Stimulated activated CD4-positive, alpha-beta T cell treated with anti-CD3 and anti-CD28 coated beads, Interleukin-12 subunit alpha, Interleukin-12 subunit beta, amount 100 ng/mL, for 48 hours (primary cell): ENCODE measurements at regions not wholly inside any gene's neighbourhood (a gene's known extent, or its start where the extent isn't known, plus 50 kb on each side); places are given as distances from the start of the nearest gene placed in this dataset.

ENCODE experiments used
- DNase-seq, 3 donors: peaks; one replicate each; pipeline ENCODE4 v3.0.0-alpha.2; 2020; ENCODE audit warnings: low read depth in 2 of 3, low spot score in 1 of 3

DNA sequence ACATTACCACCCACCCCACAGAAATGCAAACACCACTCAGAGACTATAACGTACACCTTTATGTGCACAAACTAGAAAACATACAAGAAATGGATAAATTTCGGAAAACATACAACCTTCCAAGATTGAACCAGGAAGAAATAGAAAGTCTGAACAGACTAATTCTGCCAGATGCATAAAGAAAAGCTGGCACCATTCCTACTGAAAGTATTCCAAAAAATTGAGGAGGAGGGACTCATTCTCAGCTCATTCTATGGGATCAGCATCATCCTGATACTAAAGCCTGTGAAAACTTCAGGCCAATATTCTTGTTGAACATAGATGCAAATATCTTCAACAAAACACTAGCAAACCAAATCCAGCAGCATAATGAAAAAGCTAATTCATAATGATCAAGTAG is 115.1 kb upstream of the CD180 start:
- no peak for DNase-seq

DNA sequence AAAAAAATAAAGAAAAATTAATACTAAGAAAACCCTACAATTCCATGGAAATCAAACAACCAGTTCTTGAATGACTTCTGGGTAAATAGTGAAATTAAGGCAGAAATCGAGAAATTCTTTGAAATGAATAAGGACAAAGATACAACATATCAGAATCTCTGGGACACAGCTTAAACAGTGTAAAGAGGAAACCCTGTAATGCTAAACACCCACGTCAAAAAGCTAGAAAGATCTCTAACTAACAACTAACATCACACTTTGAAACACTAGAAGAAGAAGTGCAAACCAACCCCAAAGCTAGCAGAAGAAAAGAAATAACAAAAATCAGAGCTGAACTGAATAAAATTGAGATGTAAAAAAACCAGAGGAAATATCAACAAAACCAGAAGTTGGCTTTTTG is 114.6 kb upstream of the CD180 start:
- no peak for DNase-seq

DNA sequence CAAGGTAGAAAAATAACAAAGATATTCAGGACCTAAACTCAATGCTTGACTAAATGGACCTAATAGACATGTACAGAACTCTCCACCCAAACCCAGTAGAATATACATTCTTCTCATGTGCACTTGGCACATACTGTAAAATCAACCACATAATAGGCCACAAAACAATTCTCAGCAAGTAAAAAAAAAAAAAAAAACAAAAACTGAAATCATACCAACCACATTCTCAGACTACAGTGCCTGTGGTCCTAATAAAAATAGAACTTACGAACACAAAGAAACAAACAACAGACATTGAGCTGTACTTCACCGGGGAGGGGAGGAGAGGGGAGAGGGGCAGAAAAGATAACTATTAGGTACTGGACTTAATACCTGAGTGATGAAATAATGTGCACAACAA is 114.1 kb upstream of the CD180 start:
- DNase-seq = no peak

DNA sequence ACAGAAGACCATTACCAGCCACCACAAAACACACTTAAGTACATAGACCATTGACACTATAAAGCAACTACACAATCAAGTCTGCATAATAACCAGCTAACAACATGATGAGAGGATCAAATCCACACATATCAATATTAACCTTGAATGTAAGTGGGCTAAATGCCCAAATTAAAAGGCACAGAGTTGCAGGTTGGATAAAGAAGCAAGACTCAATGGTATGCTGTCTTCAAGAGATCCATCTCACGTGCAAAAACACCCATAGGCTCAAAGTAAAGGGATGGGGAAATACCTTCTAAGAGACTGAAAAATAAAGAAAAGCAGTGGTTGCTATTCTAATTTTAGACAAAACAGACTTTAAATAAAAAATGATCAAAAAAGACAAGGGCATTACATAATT is 113.6 kb upstream of the CD180 start:
- no peak for DNase-seq

DNA sequence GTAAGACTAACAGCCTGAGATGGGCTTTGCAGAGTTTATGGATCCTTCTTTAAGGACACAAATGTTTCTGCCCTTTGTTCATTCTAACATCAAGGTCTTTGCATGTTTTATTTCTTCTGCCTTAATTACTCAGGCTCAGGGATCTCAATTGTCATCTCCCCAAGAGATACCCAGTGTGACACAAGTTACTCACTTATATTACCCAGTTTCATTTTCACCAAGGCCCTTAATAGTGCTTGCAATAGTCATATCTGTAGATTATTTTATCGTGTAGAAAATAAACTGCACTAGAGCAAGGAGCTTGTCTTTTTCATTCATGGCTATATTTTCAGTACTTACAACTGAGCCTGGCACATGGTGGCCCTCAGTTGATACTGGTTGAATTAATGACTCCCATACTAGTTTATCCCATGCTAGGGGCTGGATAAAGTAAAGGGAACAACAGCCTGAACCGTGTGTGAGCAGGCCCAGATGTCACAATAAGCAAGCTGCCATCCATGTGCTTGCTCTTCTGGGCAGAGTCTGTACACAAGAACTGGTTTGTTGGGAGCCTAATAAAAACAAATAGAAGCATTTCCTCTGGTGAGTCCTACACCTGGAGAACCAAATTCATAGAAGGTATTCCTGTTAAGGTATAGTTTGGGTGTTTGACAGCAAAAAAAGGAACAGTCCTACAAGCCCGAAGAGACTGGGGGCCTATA is 112.5 kb upstream of the CD180 start:
- DNase-seq = no peak

DNA sequence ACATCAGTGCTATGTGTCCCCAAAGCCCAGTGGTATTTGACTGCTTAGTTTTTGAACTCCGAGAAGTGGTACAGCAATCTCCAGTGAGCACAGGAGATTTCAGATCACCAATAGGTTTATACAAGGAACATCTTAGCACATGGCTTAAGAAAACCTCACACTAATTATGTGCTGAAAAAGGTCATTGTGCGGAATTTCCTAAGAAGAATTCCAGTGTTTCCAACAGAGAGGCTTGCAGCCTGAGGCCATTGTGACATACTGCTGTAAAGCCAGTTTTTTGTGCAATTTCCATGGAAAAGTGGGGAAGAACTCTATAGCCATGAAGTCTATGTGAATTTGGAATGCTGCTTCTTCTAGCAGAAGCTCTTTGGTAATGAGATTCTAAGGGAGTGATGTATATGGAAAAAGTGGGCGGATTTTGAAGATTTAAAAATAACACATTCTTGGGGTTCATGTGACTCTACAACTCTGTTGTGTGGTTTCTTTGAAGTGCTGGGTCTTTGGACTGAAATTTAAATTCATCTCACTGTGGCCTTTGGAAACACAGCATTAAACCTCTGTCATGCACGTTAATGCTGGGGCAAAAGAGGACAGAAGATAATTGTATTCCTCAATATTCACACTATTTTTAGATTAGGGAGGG is 110.5 kb upstream of the CD180 start:
- no peak for DNase-seq

DNA sequence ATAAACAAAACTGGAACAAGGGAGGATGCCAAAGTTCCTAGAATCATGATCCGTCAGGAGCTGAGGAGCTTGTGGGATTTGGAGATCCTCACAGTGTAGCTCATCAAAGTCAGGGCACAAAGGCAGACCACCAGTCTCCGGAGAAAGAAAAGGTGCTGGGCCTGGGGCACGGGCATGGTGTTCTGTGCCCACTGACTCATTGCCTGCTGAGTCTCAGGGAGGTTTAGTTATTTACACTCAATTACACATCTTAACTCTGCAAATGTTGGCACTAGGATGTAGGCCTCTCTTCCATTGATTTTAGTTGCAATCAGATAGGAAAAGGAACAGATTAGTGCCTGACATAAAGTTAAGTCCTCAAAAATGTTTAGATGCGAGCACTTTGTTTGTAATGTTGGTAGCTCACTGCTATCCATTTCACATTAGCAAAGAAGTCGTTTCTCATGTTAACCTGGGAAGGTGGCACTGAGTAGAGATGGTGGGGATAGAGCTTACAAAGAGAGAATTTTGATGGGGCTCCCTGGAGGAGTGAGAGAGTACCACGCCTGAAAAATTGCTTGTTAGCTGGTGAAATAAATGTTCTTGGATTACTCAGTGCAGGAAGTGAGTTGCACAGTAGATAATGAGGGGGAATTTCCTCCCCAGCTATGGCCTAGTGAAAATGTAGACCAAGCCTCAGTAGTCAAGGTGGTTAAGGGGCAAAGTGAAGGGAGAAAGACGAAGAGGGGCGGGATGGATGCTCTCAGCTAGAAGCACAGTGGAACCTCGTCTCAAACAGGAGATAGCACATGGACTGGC is 109.5 kb upstream of the CD180 start:
- DNase-seq = no peak

DNA sequence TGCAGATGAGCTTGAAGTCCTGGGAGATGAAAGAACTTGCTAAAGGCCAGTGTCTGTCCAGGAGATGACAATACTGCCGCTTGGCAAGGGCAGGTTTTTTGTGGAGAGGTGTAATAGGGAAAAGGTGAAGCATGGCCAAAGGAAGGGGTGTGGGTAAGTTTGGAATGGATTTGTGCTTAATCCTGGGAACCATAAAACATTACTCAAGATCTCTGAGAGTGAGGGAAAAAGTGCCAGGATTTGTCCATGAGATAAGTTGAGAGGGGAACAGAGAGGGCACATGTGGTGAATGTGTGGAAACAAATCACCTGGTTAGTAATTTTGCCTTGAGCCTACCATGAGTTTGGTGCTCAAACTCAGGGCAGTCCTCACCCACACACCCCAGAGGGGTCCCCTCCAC is 108.8 kb upstream of the CD180 start:
- no peak for DNase-seq

DNA sequence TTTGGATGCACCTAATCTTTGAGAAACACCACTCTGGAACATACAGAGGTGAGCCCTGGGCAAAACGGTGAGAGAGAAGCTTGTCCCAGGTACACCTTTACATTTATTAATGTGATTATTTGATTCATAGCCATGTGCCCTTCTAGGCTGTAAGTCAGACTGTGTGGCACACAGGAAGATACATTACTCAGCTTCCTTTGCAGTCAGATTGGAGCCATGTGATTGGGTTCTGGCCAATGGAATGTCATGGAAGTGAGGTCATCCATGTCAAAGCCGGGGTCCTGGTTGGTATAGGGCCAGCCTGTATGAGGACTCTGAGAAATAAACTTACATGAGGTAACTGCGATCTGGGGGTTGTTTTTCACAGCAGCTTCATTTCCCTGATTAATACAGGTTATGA is 106.8 kb upstream of the CD180 start:
- no peak for DNase-seq

DNA sequence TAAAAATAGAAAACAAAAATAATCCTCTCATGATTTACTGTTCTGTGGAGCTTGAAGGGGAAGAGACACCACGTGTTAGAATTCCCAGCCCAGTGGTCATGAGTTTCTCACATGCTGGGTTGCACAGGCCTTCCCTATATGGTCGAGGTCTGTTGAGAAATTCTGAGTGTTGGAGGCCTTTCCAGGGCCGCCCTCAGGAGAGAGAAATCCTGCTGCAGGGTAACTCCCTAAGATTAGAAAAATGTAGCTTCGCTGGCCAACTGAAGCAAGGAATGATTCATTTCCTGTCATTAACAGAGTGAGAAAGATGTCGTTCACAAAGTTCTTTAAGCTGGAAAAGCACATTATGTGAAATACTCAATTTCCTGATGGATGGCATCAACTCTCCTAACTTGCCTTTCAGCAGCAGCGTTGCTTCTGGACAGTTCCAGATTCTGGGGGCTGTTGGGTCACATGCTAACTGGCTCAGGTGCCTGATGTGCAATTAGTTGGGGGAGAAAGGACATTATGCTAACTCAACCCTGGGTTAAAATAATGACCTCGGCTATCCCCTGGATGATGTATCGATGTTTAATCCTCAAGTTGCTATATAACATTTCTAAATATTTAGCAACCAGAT is 104.8 kb upstream of the CD180 start:
- no peak for DNase-seq

DNA sequence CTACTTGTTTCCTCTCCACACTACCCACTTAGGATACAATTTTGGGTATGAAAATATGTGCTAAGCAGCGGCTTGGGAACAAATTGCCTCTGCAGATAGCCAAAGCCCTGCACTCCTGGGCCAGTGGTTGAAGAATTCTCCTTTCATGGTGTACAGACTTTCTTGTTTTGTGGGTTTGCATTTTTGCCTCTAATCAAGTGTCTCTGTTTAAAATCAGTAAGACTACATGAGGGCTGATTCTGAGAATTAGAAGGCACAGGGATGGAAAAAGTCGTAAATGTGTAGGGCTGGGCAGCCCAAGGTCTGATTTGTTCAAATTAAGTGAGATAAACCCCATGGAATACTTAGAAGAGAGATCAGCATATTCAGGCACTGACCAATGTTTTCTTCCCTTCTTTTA is 103.7 kb upstream of the CD180 start:
- no peak for DNase-seq

DNA sequence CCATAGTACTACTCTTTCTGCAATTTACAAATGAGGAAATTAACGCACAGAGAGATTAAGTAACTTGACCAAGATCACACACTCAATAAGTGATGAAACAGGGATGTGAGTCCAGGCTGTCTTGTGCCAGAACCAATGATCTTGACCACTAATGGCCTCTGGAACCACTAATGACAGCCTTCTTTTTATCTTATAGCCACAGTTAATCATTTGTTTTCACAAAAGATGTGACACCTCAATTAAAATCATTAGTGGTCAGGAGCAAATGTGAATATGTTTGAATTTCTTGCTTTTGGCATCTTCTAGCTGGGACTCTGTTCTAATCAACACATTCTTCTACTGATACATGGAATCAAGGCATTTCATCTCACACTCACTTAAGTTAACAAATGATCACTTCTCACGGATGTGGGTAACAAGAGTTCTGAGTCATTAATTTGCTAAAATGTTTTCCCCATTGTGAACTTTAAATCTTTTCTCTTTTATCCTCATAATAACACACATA is 102.7 kb upstream of the CD180 start:
- DNase-seq = no peak

DNA sequence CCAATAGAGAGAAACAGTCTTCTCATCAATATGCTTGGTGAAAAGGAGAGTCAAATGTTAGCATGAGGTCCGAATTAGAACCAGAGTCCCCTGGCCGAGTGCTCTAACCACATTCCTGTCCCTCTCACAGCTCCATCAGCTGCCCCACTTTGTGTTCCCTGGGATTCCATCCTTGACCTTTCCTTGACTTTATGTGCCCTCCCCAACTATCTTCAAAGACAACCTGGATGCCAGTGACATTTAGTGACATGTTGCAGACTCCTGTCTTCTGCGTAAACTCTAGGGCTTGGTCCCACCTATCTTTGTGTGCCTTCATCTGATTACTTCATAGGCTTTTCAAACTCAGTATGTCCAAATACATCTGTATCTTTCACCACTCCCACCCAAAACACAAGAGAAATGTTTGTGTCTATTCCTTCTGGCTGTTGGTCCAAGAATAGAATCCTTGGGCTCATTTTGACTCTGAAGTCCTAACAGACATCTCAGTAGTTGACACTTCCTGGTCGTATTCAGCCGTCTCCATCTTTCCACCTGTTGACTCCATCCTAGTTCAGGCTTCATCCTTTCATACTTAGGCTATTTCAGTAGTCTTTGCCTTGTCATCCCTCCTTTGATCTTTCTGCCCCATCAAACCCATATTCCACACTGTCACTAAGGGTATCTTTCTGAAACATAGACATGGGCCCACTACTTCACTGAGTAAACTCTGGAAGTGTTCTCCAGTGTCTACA is 101.4 kb upstream of the CD180 start:
- DNase-seq = no peak

DNA sequence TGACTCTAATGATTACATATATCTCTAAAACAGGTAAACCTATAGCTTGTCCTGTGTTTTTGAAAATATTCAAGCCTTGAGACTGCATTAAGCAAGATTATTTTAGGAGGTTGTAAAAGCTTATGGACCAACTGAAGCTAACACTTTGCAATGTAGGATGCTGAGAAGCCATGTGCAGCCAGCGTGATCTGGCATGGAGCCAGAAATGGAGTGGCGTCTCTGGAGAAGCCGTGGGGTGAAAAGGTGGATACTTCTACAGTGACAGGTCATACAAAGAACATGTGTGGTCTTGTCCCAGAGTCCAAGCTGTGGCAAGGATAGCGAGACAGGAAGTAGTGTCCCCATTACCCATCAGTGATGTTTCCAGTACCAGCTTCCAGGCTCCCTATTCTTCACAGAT is 100.8 kb upstream of the CD180 start:
- no peak for DNase-seq

DNA sequence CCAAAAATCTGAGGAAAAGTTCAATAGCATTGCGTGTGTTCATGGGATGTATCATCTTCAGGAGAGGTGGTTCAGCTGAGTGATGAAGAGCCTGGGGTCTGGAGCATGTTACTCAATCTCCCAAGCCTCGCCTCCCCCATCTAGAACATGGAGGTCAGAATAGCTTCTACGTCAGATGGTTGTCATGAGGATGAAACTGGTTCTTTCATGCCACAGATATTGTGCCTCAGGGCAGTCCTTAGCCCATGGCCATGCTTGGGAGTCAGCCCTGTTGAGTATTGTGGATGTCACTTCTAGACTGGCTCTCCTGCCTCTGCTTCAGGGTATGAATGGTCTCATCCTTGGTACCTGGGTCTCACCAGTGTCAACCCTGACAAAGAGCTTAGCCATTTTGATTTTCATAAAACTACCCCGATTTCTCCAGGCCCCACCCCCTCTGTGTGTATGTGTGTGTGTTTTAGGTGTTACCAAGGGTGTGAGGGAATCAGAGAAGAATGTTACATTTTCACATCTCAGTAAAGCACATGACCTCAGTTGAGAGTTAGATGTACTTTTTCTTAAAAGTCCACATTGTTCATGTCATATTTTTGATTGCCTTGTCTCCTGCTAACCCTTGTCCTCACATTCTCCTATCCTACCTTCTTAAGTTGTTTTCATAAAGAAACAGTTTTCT is 97.8 kb upstream of the CD180 start:
- DNase-seq = no peak

DNA sequence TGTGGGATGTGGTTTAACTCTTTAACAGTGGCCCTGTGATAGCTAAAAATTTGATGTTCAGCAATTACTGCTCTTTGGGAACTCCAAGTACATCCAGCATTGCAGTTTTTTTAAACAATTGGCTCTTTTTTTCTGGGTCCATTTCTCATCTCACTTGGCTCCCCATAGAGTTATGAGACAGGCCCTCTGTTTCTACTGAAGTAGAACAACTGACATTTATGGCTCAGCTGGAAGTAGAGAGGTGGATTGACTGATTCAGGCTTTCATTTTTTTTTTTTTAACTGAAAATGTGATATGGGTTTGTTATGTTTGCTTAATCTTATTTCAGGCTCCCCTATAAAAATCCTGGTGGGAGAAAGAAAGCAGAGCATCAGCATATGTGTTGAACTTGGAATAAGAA is 96.6 kb upstream of the CD180 start:
- DNase-seq = no peak

DNA sequence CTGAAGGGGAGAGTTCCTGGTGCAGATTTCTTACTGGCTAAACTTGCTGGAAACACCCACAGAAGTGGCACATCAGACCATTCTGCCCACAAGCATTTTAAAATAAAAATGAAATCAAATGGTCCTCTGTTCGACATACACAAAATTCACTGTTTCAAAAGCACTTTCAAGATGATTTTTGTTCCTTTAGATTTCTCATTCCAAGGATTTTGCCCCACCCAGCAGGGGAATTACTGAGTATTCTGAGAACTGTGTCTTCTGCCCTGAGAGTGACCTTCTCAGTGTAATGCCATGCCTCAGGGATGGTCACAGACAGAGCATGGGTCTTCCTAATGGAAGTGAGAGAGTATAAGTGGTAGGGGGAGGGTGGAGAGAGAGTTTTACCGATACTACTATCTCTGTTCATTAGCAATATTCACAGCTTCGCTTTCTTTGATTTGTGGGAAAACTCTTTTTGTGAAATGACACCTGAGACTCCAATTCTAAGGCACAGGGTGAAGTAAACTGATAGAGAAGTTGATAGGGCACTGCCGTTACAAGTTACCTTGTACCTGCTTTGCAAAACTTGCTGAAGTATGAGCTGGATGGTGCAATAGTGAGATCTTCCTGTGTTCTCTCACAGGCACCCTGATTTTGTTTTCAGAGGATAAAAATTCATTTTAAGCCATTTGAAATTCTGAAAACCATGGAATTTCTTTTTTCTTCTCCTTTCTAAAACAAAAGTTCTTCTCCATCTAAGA is 95.8 kb upstream of the CD180 start:
- no peak for DNase-seq

DNA sequence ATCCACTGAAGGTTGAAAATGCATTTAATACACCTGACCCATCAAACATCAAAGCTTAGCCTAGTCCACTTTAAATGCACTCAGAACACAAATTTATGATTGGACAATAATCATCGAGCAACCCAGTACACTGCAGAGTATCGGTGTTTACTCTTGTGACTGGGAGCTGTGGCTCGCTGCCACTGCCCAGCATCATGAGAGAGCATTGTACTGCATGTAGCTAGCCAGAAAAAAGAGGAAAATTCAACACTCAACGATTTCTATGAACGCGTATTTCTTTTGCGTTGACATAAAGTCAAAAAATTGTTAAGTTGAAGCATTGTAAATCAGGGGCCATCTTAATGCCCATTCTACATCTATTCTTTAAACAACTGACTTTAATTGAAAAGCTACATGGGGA is 95.1 kb upstream of the CD180 start:
- no peak for DNase-seq

DNA sequence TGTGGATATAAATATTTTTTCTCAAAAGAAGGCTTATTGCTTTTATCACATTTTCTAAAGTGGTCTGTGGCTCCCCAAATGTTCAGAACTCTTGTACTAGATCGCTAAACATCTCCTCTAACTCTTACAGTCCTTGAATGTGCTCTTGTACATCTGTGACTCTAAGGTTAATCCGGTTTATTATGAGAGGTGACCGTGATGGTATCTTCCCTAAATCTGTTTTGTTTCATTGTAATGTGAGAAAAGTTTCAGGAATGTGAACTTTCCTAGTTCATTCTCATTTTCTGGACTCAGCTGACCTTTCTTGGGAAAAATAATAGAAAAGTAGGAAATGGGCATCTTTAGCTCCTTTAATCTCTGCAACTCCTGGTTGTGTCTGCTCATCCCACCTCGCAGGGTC is 94.5 kb upstream of the CD180 start:
- DNase-seq = no peak

DNA sequence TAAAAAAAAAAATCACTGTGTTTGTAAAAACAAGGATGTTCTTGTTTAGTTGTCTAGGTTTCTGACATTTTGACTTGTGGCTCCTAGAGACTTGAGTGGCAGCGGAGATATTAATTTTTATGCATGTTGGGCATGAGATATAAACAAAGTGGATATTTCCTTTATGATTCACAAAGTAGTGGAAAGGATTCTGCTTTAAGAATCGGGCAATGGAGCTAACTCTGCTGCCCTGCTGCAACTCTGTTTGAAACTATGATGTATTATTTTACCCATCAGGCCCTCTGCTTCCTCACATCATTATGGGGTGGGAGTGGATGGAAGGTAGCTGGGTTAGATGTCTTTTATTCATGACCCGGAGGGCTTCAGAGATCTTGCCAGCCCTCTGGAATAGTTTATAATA is 94.1 kb upstream of the CD180 start:
- DNase-seq = no peak
